A549 (cell line): ENCODE measurements at regions not wholly inside any gene's neighbourhood (a gene's known extent, or its start where the extent isn't known, plus 50 kb on each side); places are given as distances from the start of the nearest gene placed in this dataset.
A peak's percentile ranks its signal among the peaks of the same experiment; 100 is the strongest.

Source experiments
- ATAC-seq, 2 experiments: fragments of 200-7000 bp in 1 of 2; fragments of >200 bp in 1 of 2; cut with Nextera tagmentation in 1 of 2; cut with Tn5 transposase in 1 of 2; 3 replicates each; pipeline versions ENCODE4 v1.8.0 to v1.9.1; 2018 to 2020; ENCODE audit warnings: mild to moderate bottlenecking in 1 of 2, moderate library complexity in 1 of 2
- CTCF ChIA-PET: fragments of 300-600 bp; sonication (Branson Sonifier 250); formaldehyde crosslinking; extraction: SDS; loops from one replicate; lab custom pipeline; 2021; ENCODE audit warnings: antibody characterized with exemption, inconsistent platforms; lab: Yijun Ruan, JAX
- POLR2A ChIA-PET: fragments of 350-600 bp; formaldehyde crosslinking; extraction: SDS; loops from one replicate; lab custom pipeline; 2021; ENCODE audit warnings: antibody characterized with exemption, inconsistent platforms; lab: Yijun Ruan, JAX
- DNase-seq, 2 experiments: peaks; one replicate each; pipeline versions ENCODE4 v3.0.0 to v3.0.0-alpha.2; 2011 to 2016; ENCODE audit warnings: low read depth in 1 of 2, low spot score in 1 of 2
- FAIRE-seq: peaks from 2 replicates; lab custom pipeline; 2011; peaks lifted over from hg19 to GRCh38; lab: Jason Lieb, UNC
- H3K27ac ChIP-seq, 2 experiments: fragments of >200 bp; sonication (Bioruptor Twin); formaldehyde crosslinking; 3 replicates each; pipeline ENCODE4 v1.5.1; 2016 to 2017
- H3K4me1 ChIP-seq: fragments of >200 bp; sonication (Bioruptor Twin); formaldehyde crosslinking; 3 replicates; pipeline ENCODE4 v1.6.1; 2016
- H3K4me2 ChIP-seq: fragments of >200 bp; sonication (Bioruptor Twin); formaldehyde crosslinking; 3 replicates; pipeline ENCODE4 v1.6.1; 2016
- H3K4me3 ChIP-seq: fragments of >200 bp; sonication (Bioruptor Twin); formaldehyde crosslinking; 3 replicates; pipeline ENCODE4 v1.5.1; 2016
- H3K9me3 ChIP-seq: fragments of >200 bp; sonication (Bioruptor Twin); formaldehyde crosslinking; 3 replicates; pipeline ENCODE4 v1.6.1; 2016
- CTCF ChIP-seq: fragments of >200 bp; sonication (Bioruptor Twin); formaldehyde crosslinking; IDR thresholded peaks from 3 replicates; pipeline ENCODE4 v1.5.1; 2016
- E2F6 ChIP-seq: IDR thresholded peaks from 2 replicates; pipeline ENCODE4 v1.6.1; 2012; ENCODE audit warnings: low read depth, borderline replicate concordance
- EHMT2 ChIP-seq: fragments of 200-600 bp; sonication (generic); IDR thresholded peaks from 2 replicates; pipeline ENCODE4 v1.6.1; 2016; ENCODE audit warnings: antibody characterized with exemption, low read depth, mild to moderate bottlenecking, moderate library complexity
- ELK1 ChIP-seq: fragments of 150-350 bp; IDR thresholded peaks from 2 replicates; pipeline ENCODE4 v1.6.1; 2014; ENCODE audit warnings: low read depth, mild to moderate bottlenecking, low read length
- EP300 ChIP-seq, 2 experiments: fragments of >200 bp; sonication (Bioruptor Twin); formaldehyde crosslinking; IDR thresholded peaks; 2 replicates in 1 of 2; 3 replicates in 1 of 2; pipeline ENCODE4 v1.6.1; 2016 to 2017
- FOSL2 ChIP-seq, 2 experiments: fragments of 450-650 bp in 1 of 2; fragments of >200 bp in 1 of 2; sonication (Bioruptor Twin) in 1 of 2; formaldehyde crosslinking; IDR thresholded peaks; 2 replicates each; pipeline versions ENCODE4 v1.5.0 to v1.6.1; 2016 to 2020; ENCODE audit warnings: mild to moderate bottlenecking in 1 of 2, moderate library complexity in 1 of 2
- FOXS1 ChIP-seq: fragments of 250-450 bp; sonication (Bioruptor Pico); IDR thresholded peaks from 2 replicates; pipeline ENCODE4 v1.5.0; 2020; ENCODE audit warnings: mild to moderate bottlenecking, moderate library complexity
- HDAC2 ChIP-seq: fragments of 200-600 bp; sonication (generic); IDR thresholded peaks from 2 replicates; pipeline ENCODE4 v1.6.1; 2016
- HOXB5 ChIP-seq: fragments of 250-450 bp; sonication (Bioruptor Pico); IDR thresholded peaks from 2 replicates; pipeline ENCODE4 v1.5.0; 2020; ENCODE audit warnings: mild to moderate bottlenecking, moderate library complexity
- JUNB ChIP-seq: fragments of >200 bp; sonication (Bioruptor Twin); formaldehyde crosslinking; IDR thresholded peaks from 2 replicates; pipeline ENCODE4 v1.6.1; 2016
- KDM5A ChIP-seq: fragments of 200-600 bp; sonication (generic); IDR thresholded peaks from 2 replicates; pipeline ENCODE4 v1.6.1; 2016; ENCODE audit warnings: antibody characterized with exemption, mild to moderate bottlenecking
- NFE2L2 ChIP-seq: fragments of 150-350 bp; conservative IDR thresholded peaks from 2 replicates; pipeline ENCODE4 v1.6.1; 2014; ENCODE audit warnings: low read length
- NR3C1 ChIP-seq: fragments of >200 bp; sonication (Bioruptor Twin); formaldehyde crosslinking; IDR thresholded peaks from 3 replicates; pipeline ENCODE4 v1.6.1; 2017
- PHF8 ChIP-seq: fragments of 200-600 bp; sonication (generic); IDR thresholded peaks from 2 replicates; pipeline ENCODE4 v1.6.1; 2016; ENCODE audit warnings: low read depth, mild to moderate bottlenecking, antibody characterized with exemption, moderate library complexity, borderline replicate concordance
- POLR2AphosphoS2 ChIP-seq: conservative IDR thresholded peaks from 2 replicates; pipeline ENCODE4 v1.6.1; 2012; ENCODE audit warnings: low read length, improper control_type of control experiment, inconsistent platforms
- RCOR1 ChIP-seq: fragments of 150-350 bp; IDR thresholded peaks from 2 replicates; pipeline ENCODE4 v1.6.1; 2014; ENCODE audit warnings: antibody characterized with exemption, low read length, low read depth
- RNF2 ChIP-seq: fragments of 200-600 bp; sonication (generic); IDR thresholded peaks from 2 replicates; pipeline ENCODE4 v1.6.1; 2016; ENCODE audit warnings: low read depth, mild to moderate bottlenecking, antibody characterized with exemption, moderate library complexity, borderline replicate concordance
- SMC3 ChIP-seq: fragments of >200 bp; sonication (Bioruptor Twin); formaldehyde crosslinking; IDR thresholded peaks from 3 replicates; pipeline ENCODE4 v1.6.1; 2018; ENCODE audit warnings: inconsistent platforms
- SREBF2 ChIP-seq: fragments of 450-650 bp; IDR thresholded peaks from 2 replicates; pipeline ENCODE4 v1.6.1; 2014; ENCODE audit warnings: mild to moderate bottlenecking, moderate library complexity
- TP53 ChIP-seq: fragments of 250-450 bp; sonication (Bioruptor Pico); IDR thresholded peaks from 2 replicates; pipeline ENCODE4 v1.5.0; 2021; ENCODE audit warnings: mild to moderate bottlenecking, moderate library complexity
- WGBS: methylation state at CpG from one replicate; pipeline ENCODE4 v1.1.6; 2017; ENCODE audit errors: missing lambda C conversion rate; 5-methylcytosine and 5-hydroxymethylcytosine counted together

GRCh38 chr13:76385586-76385985 is 500.6 kb downstream of the KCTD12 start (continued):
- TF ChIP-seq CTCF (no peak), ELK1 (no peak)
- TF ChIP-seq, all 56 proteins: peak for 0

GRCh38 chr13:76383676-76384461 is 502.3 kb downstream of the KCTD12 start:
- WGBS, result 0% methylated on average over 2 of the region's 2 CpGs
- TF ChIP-seq SREBF2 (no peak), E2F6 (no peak), NFE2L2 (no peak), HOXB5 (CRISPR knock-in tag) (no peak), KDM5A (no peak), ELK1 (no peak), PHF8 (no peak), POLR2AphosphoS2 (no peak), RCOR1 (no peak), EHMT2 (no peak), HDAC2 (no peak), SMC3 (no peak), FOXS1 (CRISPR knock-in tag) (no peak), RNF2 (no peak), JUNB (no peak), NR3C1 (no peak), FOSL2 (IDR thresholded peaks at IDR 0.05) (no peak), FOSL2 (CRISPR knock-in tag; IDR thresholded peaks at IDR 0.05) (no peak), TP53 (no peak), EP300 (IDR thresholded peaks at IDR 0.05) (no peak)
- ChIA-PET POLR2A (no interaction called here), CTCF (no interaction called here)
- ATAC-seq, result peak; percentile 23 to 39; a peak in 3 of 6 replicates
- Histone ChIP-seq H3K4me1 (no peaks in the 10 kb centered on the region), H3K4me2 (no peak overlapping the region), H3K27ac (no peak overlapping the region), H3K4me3 (no peak overlapping the region), H3K9me3 (no peaks in the 10 kb centered on the region)
- no peak for FAIRE-seq
- peak in 1 of 2 experiments; percentile 10 for DNase-seq
